PC-9 (cell line): ENCODE measurements at regions not wholly inside any gene's neighbourhood (a gene's known extent, or its start where the extent isn't known, plus 50 kb on each side); places are given as distances from the start of the nearest gene placed in this dataset.

Experiments
- CTCF ChIP-seq: fragments of 200-600 bp; sonication (generic); conservative IDR thresholded peaks from 2 replicates; pipeline ENCODE4 v1.6.1; 2017; ENCODE audit warnings: mixed run types, antibody characterized with exemption, mild to moderate bottlenecking, moderate library complexity
- EZH2 ChIP-seq: fragments of 200-600 bp; sonication (generic); IDR thresholded peaks from 2 replicates; pipeline ENCODE4 v1.8.0; 2017; ENCODE audit warnings: antibody characterized with exemption, low read depth

DNA sequence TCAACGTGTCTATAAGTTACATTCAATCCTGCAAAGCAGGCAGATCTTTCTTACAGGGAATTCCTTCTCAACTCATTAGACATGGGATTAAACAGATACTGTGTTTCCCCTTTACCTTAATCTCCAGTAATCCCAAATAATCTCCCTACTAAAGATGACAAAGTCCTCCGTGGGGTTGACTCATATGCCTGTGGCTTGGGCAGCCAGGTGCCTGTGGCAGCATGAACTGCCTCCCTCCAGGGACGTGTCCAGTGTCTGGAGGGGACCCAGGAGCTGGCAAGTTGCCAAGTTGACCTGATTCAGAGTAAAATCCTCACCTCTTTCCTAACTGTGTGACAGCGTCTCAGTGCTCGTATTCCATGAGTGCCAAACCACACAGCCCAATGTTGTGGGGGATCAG, 94.6 kb upstream of the PTCH1 start:
- TF ChIP-seq CTCF (no peak), EZH2 (no peak)
